Upper lobe of right lung (tissue), 1 donor: ENCODE measurements at regions not wholly inside any gene's neighbourhood (a gene's known extent, or its start where the extent isn't known, plus 50 kb on each side); places are given as distances from the start of the nearest gene placed in this dataset.
"Not testable (repeated sequence)": the region's sequence is repeated elsewhere in the genome, so short reads cannot be mapped to it uniquely, and the experiment has no call there.

Source experiments
- ATAC-seq: fragments of 200-7000 bp; cut with Tn5 transposase; one replicate; pipeline ENCODE4 v1.9.1; 2020; ENCODE audit warnings: mild to moderate bottlenecking, moderate library complexity
- DNase-seq: peaks from one replicate; pipeline ENCODE4 v3.0.0-alpha.2; 2020
- H3K27ac ChIP-seq: fragments of 200-600 bp; one replicate; pipeline ENCODE4 v1.8.0; 2022
- H3K27me3 ChIP-seq: fragments of 200-600 bp; one replicate; pipeline ENCODE4 v1.8.0; 2022; ENCODE audit warnings: mild to moderate bottlenecking
- H3K36me3 ChIP-seq: fragments of 200-600 bp; one replicate; pipeline ENCODE4 v1.8.0; 2022
- H3K4me1 ChIP-seq: fragments of 200-600 bp; one replicate; pipeline ENCODE4 v1.8.0; 2022
- H3K4me3 ChIP-seq: fragments of 200-600 bp; one replicate; pipeline ENCODE4 v1.8.0; 2022; ENCODE audit warnings: mild to moderate bottlenecking
- H3K9me3 ChIP-seq: fragments of 200-600 bp; one replicate; pipeline ENCODE4 v1.8.0; 2022
- CTCF ChIP-seq: fragments of 200-600 bp; IDR thresholded peaks from one replicate; pipeline ENCODE4 v1.8.0; 2022; ENCODE audit warnings: antibody characterized with exemption
- intact Hi-C: fragments of 100-400 bp; cut with DNase I; formaldehyde crosslinking; loops from one replicate; pipeline ENCODE4 v1.11.0; 2022
- donor health status: DM: no; HTN: yes; CAD: no; lungs with severe emphysema.

- ATAC-seq (no peak), DNase-seq (no peak)
- Histone ChIP-seq H3K9me3 (no peaks in the 10 kb centered on the region), H3K36me3 (no peaks in the 10 kb centered on the region), H3K27ac (no peak overlapping the region), H3K4me3 (no peak overlapping the region), H3K27me3 (no peaks in the 10 kb centered on the region), H3K4me1 (no peaks in the 10 kb centered on the region)
- intact Hi-C loops, result no loop called here
- no peak for TF ChIP-seq CTCF
These were observed 61.0 kb upstream of the GLYATL1B start for GRCh38 chr11:59025097-59025496.

DNA sequence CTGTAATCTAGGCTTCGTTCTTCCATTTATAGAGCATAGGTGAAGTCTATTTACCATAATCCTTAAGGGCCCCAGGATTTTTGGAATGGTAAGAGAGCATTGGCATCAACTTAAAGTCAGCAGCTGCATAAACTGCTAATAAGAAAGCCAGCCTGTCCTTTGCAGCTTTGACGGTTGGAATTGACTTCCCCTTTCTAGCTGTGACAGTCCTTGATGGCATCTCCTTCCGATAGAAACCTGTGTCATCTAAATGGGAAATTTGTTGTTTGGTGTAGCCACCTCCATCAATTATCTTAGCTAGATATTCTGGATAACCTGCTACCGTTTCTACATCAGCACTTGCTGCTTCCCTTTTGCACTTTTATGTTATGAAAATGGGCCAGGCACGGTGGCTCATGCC is 58.0 kb upstream of the GLYATL1B start:
- Histone ChIP-seq H3K27ac (no peak overlapping the region), H3K4me3 (no peak overlapping the region), H3K9me3 (no peaks in the 10 kb centered on the region), H3K27me3 (no peaks in the 10 kb centered on the region), H3K4me1 (no peaks in the 10 kb centered on the region), H3K36me3 (no peaks in the 10 kb centered on the region)
- intact Hi-C loops, result no loop called here
- DNase-seq (no peak), ATAC-seq (no peak)
- TF ChIP-seq CTCF, result no peak

- Histone ChIP-seq H3K4me1 (no peaks in the 10 kb centered on the region), H3K4me3 (no peak overlapping the region), H3K27ac (no peak overlapping the region), H3K36me3 (no peaks in the 10 kb centered on the region), H3K9me3 (no peaks in the 10 kb centered on the region), H3K27me3 (no peaks in the 10 kb centered on the region)
- TF ChIP-seq CTCF, result no peak
- ATAC-seq (no peak), DNase-seq (no peak)
- intact Hi-C loops, result no loop called here
These were observed 56.7 kb upstream of the GLYATL1B start for GRCh38 chr11:59029366-59029889.

GRCh38 chr11:59030037-59030436 is 56.1 kb upstream of the GLYATL1B start:
- Histone ChIP-seq H3K4me1 (no peaks in the 10 kb centered on the region), H3K4me3 (no peak overlapping the region), H3K9me3 (no peaks in the 10 kb centered on the region), H3K36me3 (no peaks in the 10 kb centered on the region), H3K27ac (no peak overlapping the region), H3K27me3 (peaks cover 2% of the 10 kb centered on the region)
- DNase-seq (no peak), ATAC-seq (no peak)
- TF ChIP-seq CTCF, result no peak
- intact Hi-C loops, result no loop called here

DNA sequence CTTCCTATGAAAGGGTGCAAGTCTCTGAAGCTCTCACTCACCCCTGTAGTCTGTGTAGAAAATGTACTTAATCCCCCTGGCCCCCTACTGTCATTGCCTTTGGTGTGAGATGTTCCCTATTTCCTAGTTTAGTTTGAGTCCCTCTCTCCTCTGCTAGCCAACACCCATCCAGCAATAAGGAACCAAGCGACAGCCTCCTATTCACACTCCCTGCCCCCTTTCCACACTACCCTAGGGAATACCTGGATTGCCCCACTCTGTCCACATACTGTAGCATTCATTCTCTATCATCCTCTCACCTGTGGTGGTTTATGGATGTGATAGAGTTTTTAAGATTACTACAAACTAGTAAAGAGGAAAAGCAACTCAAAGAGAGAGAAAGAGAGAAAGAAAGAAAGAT is 54.4 kb upstream of the GLYATL1B start:
- H3K27me3 ChIP-seq, intact Hi-C loops, DNase-seq, H3K36me3 ChIP-seq, H3K4me3 ChIP-seq, ATAC-seq, H3K4me1 ChIP-seq, H3K27ac ChIP-seq, H3K9me3 ChIP-seq: not testable (repeated sequence)
